Astrocyte of the hippocampus (primary cell): ENCODE measurements at regions not wholly inside any gene's neighbourhood (a gene's known extent, or its start where the extent isn't known, plus 50 kb on each side); places are given as distances from the start of the nearest gene placed in this dataset.

ENCODE experiments used
- DNase-seq: peaks from one replicate; pipeline ENCODE4 v3.0.0; 2011; ENCODE audit warnings: low read depth, low spot score

- no peak for DNase-seq
These were observed 69.3 kb upstream of the PLPPR1 start for GRCh38 chr9:100959226-100959625.
